ENCODE measurements at regions not wholly inside any gene's neighbourhood (a gene's known extent, or its start where the extent isn't known, plus 50 kb on each side); places are given as distances from the start of the nearest gene placed in this dataset.

- FAIRE-seq, result no peak
Measured at GRCh38 chr14:71551291-71551950, 380.8 kb upstream of the RGS6 start.

GRCh38 chr14:71552809-71553208, 379.4 kb upstream of the RGS6 start:
- no peaks in the 10 kb centered on the region for H3K27me3 ChIP-seq
- TF ChIP-seq, protein P1, sequence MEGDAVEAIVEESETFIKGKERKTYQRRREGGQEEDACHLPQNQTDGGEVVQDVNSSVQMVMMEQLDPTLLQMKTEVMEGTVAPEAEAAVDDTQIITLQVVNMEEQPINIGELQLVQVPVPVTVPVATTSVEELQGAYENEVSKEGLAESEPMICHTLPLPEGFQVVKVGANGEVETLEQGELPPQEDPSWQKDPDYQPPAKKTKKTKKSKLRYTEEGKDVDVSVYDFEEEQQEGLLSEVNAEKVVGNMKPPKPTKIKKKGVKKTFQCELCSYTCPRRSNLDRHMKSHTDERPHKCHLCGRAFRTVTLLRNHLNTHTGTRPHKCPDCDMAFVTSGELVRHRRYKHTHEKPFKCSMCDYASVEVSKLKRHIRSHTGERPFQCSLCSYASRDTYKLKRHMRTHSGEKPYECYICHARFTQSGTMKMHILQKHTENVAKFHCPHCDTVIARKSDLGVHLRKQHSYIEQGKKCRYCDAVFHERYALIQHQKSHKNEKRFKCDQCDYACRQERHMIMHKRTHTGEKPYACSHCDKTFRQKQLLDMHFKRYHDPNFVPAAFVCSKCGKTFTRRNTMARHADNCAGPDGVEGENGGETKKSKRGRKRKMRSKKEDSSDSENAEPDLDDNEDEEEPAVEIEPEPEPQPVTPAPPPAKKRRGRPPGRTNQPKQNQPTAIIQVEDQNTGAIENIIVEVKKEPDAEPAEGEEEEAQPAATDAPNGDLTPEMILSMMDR (IDR thresholded peaks at IDR 0.05), result no peak
- no peaks in the 10 kb centered on the region for H3K36me3 ChIP-seq
- intact Hi-C loops (cut with DNase I), result no loop called here
- DNase-seq (no peak), FAIRE-seq (no peak), ATAC-seq (no peak)
- peaks cover 0 to 8% (median 0%) of the 10 kb centered on the region in 3 donors for H3K4me1 ChIP-seq
- no peaks in the 10 kb centered on the region for H3K9me3 ChIP-seq
- no peak overlapping the region for H3K4me3 ChIP-seq
- 97 to 99% methylated on average over 5 of the region's 5 CpGs for WGBS, 2 donors
- H3K27ac ChIP-seq, result no peak overlapping the region

More at GRCh38 chr14:71551291-71551950, 380.8 kb upstream of the RGS6 start:
- Histone ChIP-seq H3K36me3 (no peaks in the 10 kb centered on the region), H3K4me3 (no peak overlapping the region), H3K27ac (no peak overlapping the region), H3K4me1 (peaks cover 0 to 8% (median 0%) of the 10 kb centered on the region in 3 donors), H3K9me3 (no peaks in the 10 kb centered on the region), H3K27me3 (no peaks in the 10 kb centered on the region)
- WGBS, 2 donors, result 94 to 95% methylated on average over 2 of the region's 2 CpGs
- ATAC-seq, result no peak
- TF ChIP-seq, protein P1 (IDR thresholded peaks at IDR 0.05), result no peak
- intact Hi-C loops (cut with DNase I), result no loop called here
- DNase-seq, result no peak

DNA sequence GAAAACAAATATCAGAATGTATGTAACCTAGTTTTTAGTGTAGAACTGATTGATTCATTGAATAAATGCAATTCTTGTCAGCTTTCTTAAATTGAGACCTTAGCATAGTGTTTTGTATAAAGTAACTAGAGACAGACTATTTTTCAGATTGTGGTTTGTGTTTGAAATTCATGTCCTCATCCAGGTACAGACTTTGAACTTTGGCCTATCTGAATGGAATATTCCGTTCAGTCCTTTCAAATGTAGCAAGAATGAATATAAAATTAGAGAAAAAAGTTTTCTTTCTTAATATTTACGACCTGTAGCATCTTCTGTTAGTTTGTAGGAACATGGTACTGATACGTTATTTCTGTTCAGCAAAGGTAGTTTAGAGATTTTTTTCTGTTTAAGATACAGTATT, 378.4 kb upstream of the RGS6 start:
- FAIRE-seq (peak; percentile 64), ATAC-seq (no peak), DNase-seq (no peak)
- intact Hi-C loops (cut with DNase I), result no loop called here
- Histone ChIP-seq H3K27me3 (no peaks in the 10 kb centered on the region), H3K9me3 (no peaks in the 10 kb centered on the region), H3K27ac (no peak overlapping the region), H3K4me3 (no peak overlapping the region), H3K36me3 (no peaks in the 10 kb centered on the region), H3K4me1 (peaks cover 0 to 8% (median 0%) of the 10 kb centered on the region in 3 donors)
- TF ChIP-seq, protein P1 (IDR thresholded peaks at IDR 0.05), result no peak
- WGBS, 2 donors, result 76 to 77% methylated on average over 3 of the region's 3 CpGs

DNA sequence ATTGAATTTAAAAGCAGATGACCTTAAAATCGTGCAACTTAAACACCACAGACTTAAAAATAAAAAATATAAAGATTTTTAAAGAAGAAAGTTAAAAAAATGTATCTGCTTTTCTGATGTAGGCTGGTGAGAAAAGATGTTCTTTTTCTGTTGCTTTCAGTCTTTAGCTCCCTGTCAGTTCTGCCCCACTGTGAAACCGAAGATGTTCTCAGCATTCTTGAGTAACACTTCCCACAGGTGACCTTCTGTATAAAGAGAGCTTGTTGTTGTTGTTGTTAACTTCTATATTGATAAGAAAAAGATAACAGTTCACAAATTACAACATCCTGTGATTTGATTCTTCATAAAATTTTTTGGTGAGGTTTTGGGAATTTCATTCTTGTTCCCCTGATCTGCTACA, 377.9 kb upstream of the RGS6 start:
- Histone ChIP-seq H3K9me3 (no peaks in the 10 kb centered on the region), H3K36me3 (no peaks in the 10 kb centered on the region), H3K4me1 (peaks cover 0 to 8% (median 0%) of the 10 kb centered on the region in 3 donors), H3K27ac (no peak overlapping the region), H3K4me3 (no peak overlapping the region), H3K27me3 (no peaks in the 10 kb centered on the region)
- FAIRE-seq, result no peak
- TF ChIP-seq, protein P1 (IDR thresholded peaks at IDR 0.05), result no peak
- 83 to 92% methylated on average over 2 of the region's 2 CpGs for WGBS, 2 donors
- DNase-seq, result no peak
- intact Hi-C loops (cut with DNase I), result no loop called here
- no peak for ATAC-seq

- Histone ChIP-seq H3K4me1 (peaks cover 0 to 8% (median 0%) of the 10 kb centered on the region in 3 donors), H3K36me3 (no peaks in the 10 kb centered on the region), H3K27me3 (no peaks in the 10 kb centered on the region), H3K9me3 (no peaks in the 10 kb centered on the region), H3K4me3 (no peak overlapping the region), H3K27ac (peak overlapping the region in 2 of 4 donors; percentile 50 to 60)
- intact Hi-C loops (cut with DNase I), result no loop called here
- WGBS, 2 donors, result 94 to 97% methylated on average over 2 of the region's 2 CpGs
- FAIRE-seq (no peak), ATAC-seq (no peak), DNase-seq (no peak)
- TF ChIP-seq, protein P1 (IDR thresholded peaks at IDR 0.05), result no peak
Measured at GRCh38 chr14:71554959-71555612, 377.1 kb upstream of the RGS6 start.
